Keratinocyte (primary cell): ENCODE measurements at regions not wholly inside any gene's neighbourhood (a gene's known extent, or its start where the extent isn't known, plus 50 kb on each side); places are given as distances from the start of the nearest gene placed in this dataset.

Experiments
- DNase-seq: peaks from one replicate; pipeline ENCODE4 v3.0.0-alpha.2; 2011; ENCODE audit warnings: low read depth, missing footprints, low spot score
- FAIRE-seq: peaks from 2 replicates; lab custom pipeline; 2011; peaks lifted over from hg19 to GRCh38; lab: Jason Lieb, UNC
- H2AFZ ChIP-seq: 2 replicates; pipeline ENCODE4 v1.6.0; 2012; ENCODE audit warnings: low read length, control low read depth, inconsistent platforms; ENCODE audit not compliant: control insufficient read depth
- H3K27ac ChIP-seq: 2 replicates; pipeline ENCODE4 v1.5.1; 2011; ENCODE audit warnings: low read length; ENCODE audit not compliant: control insufficient read depth, insufficient read depth
- H3K27me3 ChIP-seq: 3 replicates; pipeline ENCODE4 v1.6.0; 2011; ENCODE audit warnings: low read length; ENCODE audit not compliant: control insufficient read depth, insufficient read depth; ENCODE audit errors: extremely low read depth
- H3K36me3 ChIP-seq, 2 experiments: 2 replicates in 1 of 2; 3 replicates in 1 of 2; pipeline ENCODE4 v1.5.1; 2011; ENCODE audit warnings: low read length in 2 of 2, mild to moderate bottlenecking in 1 of 2; ENCODE audit not compliant: control insufficient read depth in 2 of 2, insufficient read depth in 2 of 2; ENCODE audit errors: extremely low read depth in 1 of 2
- H3K4me1 ChIP-seq: 3 replicates; pipeline ENCODE4 v1.5.1; 2011; ENCODE audit warnings: low read length; ENCODE audit not compliant: control insufficient read depth, insufficient read depth; ENCODE audit errors: extremely low read depth
- H3K4me2 ChIP-seq: 3 replicates; pipeline ENCODE4 v1.6.0; 2011; ENCODE audit warnings: low read depth, low read length; ENCODE audit not compliant: control insufficient read depth, insufficient read depth; ENCODE audit errors: extremely low read depth
- H3K4me3 ChIP-seq, 3 experiments: fragments of 200-600 bp in 1 of 3; sonication (generic) in 1 of 3; 2 replicates in 2 of 3; 3 replicates in 1 of 3; pipeline ENCODE4 v1.5.1; 2011 to 2016; ENCODE audit warnings: low read length in 3 of 3, mild to moderate bottlenecking in 3 of 3, control low read depth in 2 of 3, inconsistent platforms in 1 of 3, low read depth in 1 of 3, mixed read lengths in 1 of 3, mixed run types in 1 of 3, moderate library complexity in 1 of 3; ENCODE audit not compliant: control insufficient read depth in 2 of 3, insufficient read depth in 2 of 3; ENCODE audit errors: extremely low read depth in 1 of 3
- H3K79me2 ChIP-seq: 2 replicates; pipeline ENCODE4 v1.6.0; 2012; ENCODE audit warnings: low read length; ENCODE audit not compliant: control insufficient read depth, insufficient read depth
- H3K9ac ChIP-seq: 3 replicates; pipeline ENCODE4 v1.6.0; 2011; ENCODE audit warnings: low read length; ENCODE audit not compliant: control insufficient read depth, insufficient read depth; ENCODE audit errors: extremely low read depth
- H3K9me1 ChIP-seq: 3 replicates; pipeline ENCODE4 v1.6.0; 2011; ENCODE audit warnings: low read length; ENCODE audit not compliant: control insufficient read depth, insufficient read depth; ENCODE audit errors: extremely low read depth
- H3K9me3 ChIP-seq: 2 replicates; pipeline ENCODE4 v1.5.1; 2012; ENCODE audit warnings: low read depth, low read length; ENCODE audit not compliant: control insufficient read depth
- H4K20me1 ChIP-seq: 3 replicates; pipeline ENCODE4 v1.6.0; 2011; ENCODE audit warnings: low read length; ENCODE audit not compliant: control insufficient read depth, insufficient read depth; ENCODE audit errors: extremely low read depth
- CTCF ChIP-seq, 3 experiments: IDR thresholded peaks in 1 of 3; conservative IDR thresholded peaks in 1 of 3; optimal IDR thresholded peaks in 1 of 3; 2 replicates in 2 of 3; 3 replicates in 1 of 3; pipeline versions ENCODE3 to v1.5.1; 2011; ENCODE audit warnings: low read length in 3 of 3, mild to moderate bottlenecking in 3 of 3, moderate library complexity in 2 of 3, control low read depth in 1 of 3, inconsistent platforms in 1 of 3; ENCODE audit not compliant: insufficient read depth in 2 of 3; ENCODE audit errors: extremely low read depth in 1 of 3
- EZH2 ChIP-seq: IDR thresholded peaks from one replicate; pipeline ENCODE4 v1.6.1; 2012; ENCODE audit warnings: inconsistent platforms, mild to moderate bottlenecking, low read length, moderate library complexity
- dilution Hi-C: fragments of 300-500 bp; cut with MboI; formaldehyde crosslinking; loops from one replicate; pipeline ENCODE4 v1.7.0; 2020; ENCODE audit warnings: low sequenced_read_pairs; ENCODE audit not compliant: extremely low pct_ligation_motif_present

GRCh38 chr20:40809361-40809760 is 120.3 kb upstream of the MAFB start:
- Histone ChIP-seq H3K27ac (no peak overlapping the region), H3K9ac (no peak overlapping the region), H3K36me3 (no peaks in the 10 kb centered on the region), H3K9me1 (no peaks in the 10 kb centered on the region), H4K20me1 (no peaks in the 10 kb centered on the region), H3K79me2 (no peaks in the 10 kb centered on the region), H2AFZ (no peak overlapping the region), H3K9me3 (no peaks in the 10 kb centered on the region), H3K4me2 (no peak overlapping the region), H3K4me3 (no peak overlapping the region), H3K27me3 (peaks cover 30% of the 10 kb centered on the region), H3K4me1 (no peaks in the 10 kb centered on the region)
- DNase-seq, result no peak
- TF ChIP-seq EZH2, result no peak
- no peak for TF ChIP-seq CTCF (optimal IDR thresholded peaks at IDR 0.05 in 1 of 3, IDR thresholded peaks at IDR 0.05 in 1 of 3, conservative IDR thresholded peaks at IDR 0.05 in 1 of 3; ENCODE audit: extremely low read depth in 1 of 3, insufficient read depth in 2 of 3, low read length in 3 of 3)
- dilution Hi-C loops, result no loop called here
- FAIRE-seq, result no peak

- Histone ChIP-seq H3K4me2 (no peak overlapping the region), H3K27ac (no peak overlapping the region), H3K9me3 (no peaks in the 10 kb centered on the region), H3K9me1 (no peaks in the 10 kb centered on the region), H3K9ac (no peak overlapping the region), H3K36me3 (no peaks in the 10 kb centered on the region), H3K4me1 (no peaks in the 10 kb centered on the region), H2AFZ (no peak overlapping the region), H3K27me3 (peaks cover 30% of the 10 kb centered on the region), H3K79me2 (no peaks in the 10 kb centered on the region), H4K20me1 (no peaks in the 10 kb centered on the region), H3K4me3 (no peak overlapping the region)
- TF ChIP-seq CTCF (optimal IDR thresholded peaks at IDR 0.05 in 1 of 3, IDR thresholded peaks at IDR 0.05 in 1 of 3, conservative IDR thresholded peaks at IDR 0.05 in 1 of 3; ENCODE audit: extremely low read depth in 1 of 3, insufficient read depth in 2 of 3, low read length in 3 of 3) (no peak), EZH2 (no peak)
- dilution Hi-C loops, result no loop called here
- DNase-seq (no peak), FAIRE-seq (no peak)
Observed at GRCh38 chr20:40810332-40811000, 121.4 kb upstream of the MAFB start.
